ENCODE measurements at regions not wholly inside any gene's neighbourhood (a gene's known extent, or its start where the extent isn't known, plus 50 kb on each side); places are given as distances from the start of the nearest gene placed in this dataset.
"Not testable (repeated sequence)": the region's sequence is repeated elsewhere in the genome, so short reads cannot be mapped to it uniquely, and the experiment has no call there.

DNA sequence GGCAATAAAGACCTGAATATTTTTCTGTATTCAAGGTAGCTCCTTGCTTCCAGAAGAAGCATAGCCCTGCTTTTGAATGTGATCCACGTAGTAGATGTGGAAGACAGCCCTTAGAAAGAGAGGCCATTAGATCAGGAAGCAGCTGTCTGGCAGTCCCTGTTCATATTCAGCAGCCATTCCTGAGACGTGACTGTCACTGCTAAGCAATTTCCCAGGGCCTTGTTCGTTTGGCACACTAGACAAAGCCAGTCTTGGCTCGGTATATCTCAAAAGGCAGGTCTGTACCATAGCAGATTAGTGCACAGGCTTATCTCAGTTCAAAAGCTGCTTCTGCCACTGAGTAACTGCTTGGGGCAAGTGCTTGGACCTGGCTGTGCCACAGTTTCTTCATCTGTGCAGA is 287.8 kb upstream of the MCTP2 start:
- DNase-seq (ENCODE audit: low read depth) = no peak

DNA sequence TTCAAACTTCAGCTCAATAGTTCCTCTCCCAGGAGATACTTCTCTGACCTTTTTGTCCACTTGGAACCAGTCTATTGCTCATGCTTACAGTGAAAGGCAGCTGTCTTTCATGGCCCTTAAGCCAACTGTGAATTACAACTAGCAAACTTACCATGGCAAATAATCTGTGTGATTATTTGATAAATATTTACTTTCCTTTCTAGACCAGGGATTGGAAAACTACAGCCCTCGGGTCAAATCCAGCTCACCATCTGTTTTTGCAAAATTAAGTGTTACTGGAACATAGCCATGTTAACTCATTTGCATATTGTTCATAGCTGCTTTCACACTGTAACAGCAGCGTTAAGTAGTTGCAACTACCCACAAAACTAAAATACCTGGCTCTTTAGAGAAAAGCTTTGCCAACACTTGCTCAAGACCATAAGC is 289.1 kb upstream of the MCTP2 start:
- DNase-seq (ENCODE audit: low read depth) = no peak

DNA sequence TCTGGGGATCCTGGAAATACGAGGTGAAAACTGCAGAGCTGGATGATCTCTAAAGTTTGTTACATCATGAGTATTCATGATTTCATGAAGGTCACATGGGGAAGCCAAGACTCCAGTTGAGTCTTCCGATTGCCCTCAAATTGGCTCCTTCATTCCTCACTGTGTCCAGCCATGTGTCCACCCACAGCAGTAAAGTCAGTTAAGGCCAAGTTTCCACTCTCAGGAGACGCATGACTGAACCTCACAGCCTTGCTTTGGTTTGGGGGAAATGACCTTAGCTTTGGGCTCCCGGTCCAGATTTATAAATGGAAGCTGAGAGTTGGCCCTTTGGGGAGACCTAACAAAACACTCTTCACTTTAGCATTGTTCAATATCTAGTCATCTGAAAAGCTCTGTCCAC is 289.7 kb upstream of the MCTP2 start:
- no peak for DNase-seq (ENCODE audit: low read depth)

DNA sequence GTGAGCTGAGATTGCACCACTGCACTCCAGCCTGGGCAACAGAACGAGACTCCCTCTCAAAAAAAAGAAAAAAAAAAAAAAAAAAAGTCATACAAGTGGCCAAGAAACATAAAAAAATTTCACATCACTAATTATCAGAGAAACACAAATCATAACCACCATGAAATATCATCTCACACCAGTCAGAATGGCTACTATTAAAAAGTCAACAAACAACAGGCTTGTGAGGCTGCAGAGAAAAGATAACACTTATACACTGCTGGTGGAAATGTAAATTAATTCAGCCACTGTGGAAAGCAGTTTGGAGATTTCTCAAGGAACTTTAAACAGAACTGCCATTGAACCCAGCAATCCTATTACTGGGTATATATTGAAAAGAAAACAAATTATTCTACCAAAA is 291.1 kb upstream of the MCTP2 start:
- DNase-seq (ENCODE audit: low read depth) = no peak

DNA sequence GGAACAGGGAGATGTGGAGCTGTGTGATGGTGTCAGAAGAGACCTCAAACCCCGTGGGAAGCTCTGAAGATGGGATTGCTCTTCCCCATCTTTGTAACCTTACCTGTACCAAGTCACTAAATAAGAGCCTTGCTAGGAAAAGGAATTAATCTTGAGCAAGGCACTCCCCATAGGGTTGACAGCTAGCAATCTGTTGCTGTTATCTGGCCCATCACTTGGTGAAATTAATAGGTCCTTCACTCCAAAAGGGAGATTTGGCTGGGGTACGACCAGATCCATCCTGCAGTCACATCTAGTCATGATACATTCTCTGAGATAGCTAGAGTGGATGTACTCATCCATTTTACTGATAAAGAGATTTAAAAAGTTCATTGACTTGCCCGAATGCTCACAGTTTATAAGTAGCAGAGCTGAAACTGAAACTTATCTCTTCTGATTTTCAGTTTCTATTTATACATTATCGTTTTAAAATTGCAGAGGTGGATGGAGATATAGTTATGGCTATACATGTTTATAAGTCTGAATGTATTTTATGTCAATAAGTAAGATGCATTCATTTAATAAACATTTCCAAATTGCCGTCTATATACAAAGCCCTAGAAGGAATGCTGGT is 299.1 kb upstream of the MCTP2 start:
- no peak for DNase-seq (ENCODE audit: low read depth)

DNA sequence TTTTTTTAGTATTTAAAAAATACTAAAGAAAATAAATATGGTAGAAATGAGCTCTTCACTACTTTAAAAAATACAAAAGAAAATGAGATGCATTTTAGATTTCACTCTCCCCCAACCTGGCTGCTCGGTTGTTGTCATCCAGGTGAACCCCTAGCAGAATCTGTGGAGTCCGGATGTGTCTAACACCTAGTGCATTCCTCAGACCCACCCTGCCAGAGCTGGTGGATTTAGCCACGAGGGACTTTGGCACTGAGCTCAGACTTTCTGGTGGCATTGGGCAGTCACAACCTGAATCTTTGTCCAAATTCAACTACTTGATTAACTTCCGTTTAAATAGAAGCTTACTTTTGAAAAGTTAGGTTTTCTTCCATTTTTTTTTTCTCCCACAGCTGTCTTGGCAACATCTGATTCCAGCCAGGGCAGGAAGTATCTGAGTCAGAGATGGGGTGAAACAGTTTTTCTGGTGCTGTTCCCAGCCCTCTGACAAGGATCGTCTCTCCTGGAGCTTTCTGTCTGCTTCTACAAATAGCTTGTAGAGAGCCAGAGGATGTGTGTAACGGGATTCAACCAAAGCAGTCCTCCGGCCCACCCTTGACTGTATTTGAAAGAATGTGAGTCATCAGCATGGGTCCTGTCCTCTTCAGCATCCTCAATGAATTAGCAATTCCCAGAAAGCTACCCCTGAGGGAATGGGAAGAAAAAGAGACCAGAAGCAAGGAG is 301.8 kb upstream of the MCTP2 start:
- no peak for DNase-seq (ENCODE audit: low read depth)

DNA sequence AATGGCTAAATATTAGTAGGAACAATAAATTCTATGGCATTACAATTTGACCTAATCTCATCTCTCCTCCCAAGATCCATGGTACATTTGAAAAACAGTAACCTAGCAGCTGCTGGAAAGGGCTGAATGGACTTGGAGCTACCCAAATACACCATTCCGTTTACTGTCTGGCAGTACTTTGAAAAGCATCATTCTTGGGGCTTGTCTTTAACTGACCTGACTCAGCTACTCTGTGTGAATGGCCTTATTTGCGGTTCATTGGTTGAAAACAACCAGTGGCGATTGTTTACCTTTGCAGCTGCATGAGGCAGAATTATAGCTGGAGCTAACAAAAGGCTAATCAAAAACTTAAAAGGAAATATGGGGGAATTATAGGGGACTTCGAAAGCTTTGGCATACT is 311.2 kb upstream of the MCTP2 start:
- DNase-seq (ENCODE audit: low read depth) = no peak

DNA sequence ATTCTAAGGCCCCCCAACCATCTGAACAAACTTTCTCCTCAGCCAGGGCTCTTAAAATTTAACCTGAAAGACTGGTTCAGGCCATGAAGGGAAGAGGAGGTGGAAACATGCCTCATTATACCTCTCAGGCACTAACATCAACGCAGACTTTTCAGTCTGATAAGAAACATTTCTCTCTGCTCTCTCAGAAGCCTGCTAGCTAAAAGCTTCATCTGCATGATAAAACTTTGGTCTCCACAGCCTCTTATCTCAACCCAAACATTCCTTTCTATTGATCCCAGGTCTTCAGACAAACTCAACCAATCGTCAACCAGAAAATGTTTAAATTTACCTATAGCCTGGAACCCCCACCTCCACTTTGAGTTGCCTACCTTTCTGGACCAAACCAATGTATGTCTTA is 312.6 kb upstream of the MCTP2 start:
- not testable (repeated sequence) for DNase-seq (ENCODE audit: low read depth)

DNA sequence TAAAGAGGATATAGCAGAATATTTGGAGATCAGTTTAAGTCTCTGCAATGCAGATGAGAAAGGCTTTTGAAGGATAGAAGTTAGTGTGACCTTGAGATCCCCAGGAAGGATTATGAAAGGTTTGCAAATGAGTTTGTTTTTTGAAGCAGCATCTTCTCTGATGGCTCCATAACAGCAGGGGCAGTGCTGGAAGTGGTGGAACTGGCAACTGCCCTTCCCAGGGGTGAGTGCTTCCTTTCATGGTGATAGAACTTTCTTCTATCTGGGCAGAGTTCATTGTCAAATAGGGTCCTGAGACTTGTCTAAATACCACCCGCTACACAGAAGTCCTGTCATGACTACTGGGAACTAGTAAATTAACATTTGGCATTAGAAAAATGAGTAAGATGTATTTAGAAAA is 314.2 kb upstream of the MCTP2 start:
- no peak for DNase-seq (ENCODE audit: low read depth)

DNA sequence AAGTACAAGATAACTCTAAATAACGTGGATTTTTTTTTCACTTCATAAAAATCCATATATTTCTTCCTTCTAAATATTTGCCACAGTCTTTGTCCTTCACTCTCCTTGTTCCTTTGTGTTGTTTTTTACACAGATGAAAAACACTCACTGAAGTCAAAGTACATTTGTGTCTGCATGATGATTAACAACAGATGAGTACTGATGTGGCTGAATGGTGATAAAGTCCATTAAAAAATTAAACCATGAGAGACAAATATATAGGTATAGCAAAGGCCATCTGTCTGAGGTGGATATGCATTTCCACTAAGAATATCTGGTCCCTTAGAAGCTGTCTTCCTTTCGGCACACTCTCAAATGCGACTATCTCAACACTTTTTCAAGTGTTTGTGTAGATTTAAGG is 317.5 kb upstream of the MCTP2 start:
- DNase-seq (ENCODE audit: low read depth) = no peak

DNA sequence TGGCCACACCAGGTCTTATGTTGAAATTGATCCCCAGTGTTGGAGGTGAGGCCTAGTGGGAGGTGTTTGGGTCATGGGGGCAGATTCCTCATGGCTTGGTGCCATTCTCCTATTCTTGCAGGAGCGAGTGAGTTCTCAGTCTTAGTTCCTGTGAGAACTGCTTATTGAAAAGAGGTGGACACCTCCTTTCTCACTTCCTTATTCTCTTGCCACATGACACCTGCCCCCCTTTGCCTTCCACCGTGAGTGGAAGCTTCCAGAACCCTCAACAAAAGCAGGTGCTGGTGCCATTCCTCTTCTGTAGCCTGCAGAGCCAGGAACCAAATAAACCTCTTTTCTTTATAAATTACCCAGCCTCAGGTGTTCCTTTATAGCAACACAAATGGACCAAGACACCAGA is 318.1 kb upstream of the MCTP2 start:
- no peak for DNase-seq (ENCODE audit: low read depth)

DNA sequence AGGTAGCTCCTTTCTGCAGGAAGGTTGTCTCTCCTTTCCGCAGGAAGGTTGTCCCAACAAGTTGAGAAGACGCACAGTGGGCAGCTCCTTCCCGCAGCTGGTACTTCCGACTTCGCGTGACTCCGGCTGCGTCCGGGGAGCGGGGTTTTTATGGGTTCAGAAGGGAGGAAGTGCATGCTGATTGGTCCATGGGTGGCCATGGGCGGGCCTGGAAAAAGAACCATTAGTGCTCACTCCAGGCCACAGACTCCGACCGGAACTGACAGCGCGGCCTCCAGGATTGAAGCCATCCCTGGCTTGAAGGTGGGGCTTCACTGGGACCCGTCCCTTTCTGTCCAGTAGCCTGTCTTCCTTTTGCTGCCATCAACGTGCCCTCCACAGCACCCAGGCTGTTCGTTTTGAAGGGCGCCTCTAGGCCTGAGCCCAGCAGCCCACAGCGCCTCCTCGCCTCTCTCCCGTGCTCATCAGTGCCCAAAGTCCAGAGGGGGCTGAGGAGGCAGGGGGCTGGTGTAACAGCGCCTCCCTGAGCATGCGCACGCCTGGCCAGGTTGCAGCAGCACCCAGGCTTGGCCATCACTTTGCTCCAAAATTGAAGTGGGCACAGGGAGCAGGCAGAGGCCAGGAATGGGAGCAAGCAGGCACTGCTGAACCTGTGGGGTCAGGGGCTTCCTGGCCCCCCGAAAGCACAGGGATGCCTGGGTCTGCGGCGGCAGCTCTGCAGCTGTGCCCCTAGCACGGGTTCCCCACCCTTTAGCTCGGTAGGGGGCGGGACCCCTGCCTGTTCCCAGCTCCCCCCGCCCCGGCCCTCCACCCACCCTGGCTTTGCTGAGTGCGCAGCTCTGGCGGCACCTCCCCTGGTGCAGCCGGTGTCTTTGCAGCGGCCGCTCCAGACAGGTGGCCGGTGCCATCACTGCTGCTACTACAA is 330.6 kb upstream of the MCTP2 start:
- DNase-seq (ENCODE audit: low read depth) = no peak

DNA sequence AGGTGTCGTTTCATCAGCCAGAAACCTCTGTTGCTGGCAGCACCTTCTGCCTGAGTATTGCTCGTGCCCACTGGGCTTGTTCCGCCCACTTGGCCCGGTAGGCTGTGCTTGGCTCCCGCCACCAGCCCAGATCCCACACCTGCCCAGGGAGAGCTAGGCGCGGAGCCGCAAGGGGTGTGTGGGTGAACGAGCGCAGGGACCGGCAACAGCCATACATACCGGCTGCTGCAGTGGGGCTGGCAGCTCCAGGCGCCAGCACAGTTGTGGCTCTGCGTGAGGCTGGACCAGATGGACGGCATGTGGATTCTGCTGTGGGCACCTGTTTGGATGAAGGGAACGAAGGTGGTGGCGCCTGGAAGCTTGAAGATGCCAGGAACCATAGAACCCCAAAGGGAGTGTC is 331.5 kb upstream of the MCTP2 start:
- no peak for DNase-seq (ENCODE audit: low read depth)

DNA sequence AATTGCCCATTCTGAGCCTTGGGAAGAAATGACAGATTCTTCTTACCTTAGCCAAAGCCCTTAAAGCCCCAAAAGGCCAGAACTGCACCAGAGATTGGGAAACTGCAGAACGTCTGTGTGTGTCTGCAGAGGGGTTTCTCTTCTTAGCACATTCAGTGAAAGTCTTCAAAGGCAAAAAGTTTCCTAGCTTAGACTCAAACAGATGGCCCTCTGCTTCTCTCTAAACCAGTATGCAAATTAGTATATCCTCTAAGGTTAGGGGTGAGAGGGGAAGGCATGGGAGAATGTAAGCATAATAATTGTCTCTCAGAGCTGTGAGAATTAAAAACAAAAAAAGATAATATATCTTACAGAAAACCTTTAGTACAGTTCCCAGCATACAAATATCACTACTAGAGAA is 334.0 kb upstream of the MCTP2 start:
- DNase-seq (ENCODE audit: low read depth) = no peak

DNA sequence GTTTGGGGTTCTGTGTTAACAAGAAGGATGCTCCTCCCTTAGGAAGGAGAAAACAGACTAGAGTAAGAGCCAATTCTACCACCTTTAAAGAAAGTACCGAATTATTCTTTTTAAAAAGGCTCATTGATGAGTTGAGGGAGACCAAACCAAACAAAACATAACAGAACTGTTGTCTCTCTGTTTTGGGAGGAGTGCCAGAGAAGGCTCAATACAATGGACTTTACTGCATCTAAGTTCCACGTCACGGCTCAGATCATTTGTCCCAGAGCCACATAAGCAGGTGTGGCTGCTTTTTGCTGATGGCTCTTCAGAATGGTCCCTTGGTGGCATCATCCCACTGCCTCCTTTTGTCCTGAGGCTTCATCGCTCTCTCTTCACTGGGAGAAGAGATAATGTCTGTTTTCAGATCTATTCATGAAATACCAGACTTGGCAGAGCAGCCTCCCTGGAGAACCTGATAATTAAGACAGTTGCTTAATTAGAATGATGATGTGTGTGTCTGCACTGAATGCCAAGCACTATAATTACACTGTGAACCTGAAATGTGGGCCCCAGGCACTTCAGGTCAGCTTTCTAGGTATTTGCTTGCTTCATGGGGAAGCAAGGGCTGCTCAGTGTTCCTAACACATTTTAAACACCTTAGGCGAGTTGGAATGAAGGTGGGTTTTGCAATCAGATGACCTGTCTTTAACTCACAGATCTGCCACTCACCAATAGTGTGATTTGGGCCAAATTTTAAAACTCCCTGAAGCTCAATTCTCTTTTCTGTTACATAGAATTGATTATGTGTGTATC is 335.2 kb upstream of the MCTP2 start:
- DNase-seq (ENCODE audit: low read depth) = no peak

DNA sequence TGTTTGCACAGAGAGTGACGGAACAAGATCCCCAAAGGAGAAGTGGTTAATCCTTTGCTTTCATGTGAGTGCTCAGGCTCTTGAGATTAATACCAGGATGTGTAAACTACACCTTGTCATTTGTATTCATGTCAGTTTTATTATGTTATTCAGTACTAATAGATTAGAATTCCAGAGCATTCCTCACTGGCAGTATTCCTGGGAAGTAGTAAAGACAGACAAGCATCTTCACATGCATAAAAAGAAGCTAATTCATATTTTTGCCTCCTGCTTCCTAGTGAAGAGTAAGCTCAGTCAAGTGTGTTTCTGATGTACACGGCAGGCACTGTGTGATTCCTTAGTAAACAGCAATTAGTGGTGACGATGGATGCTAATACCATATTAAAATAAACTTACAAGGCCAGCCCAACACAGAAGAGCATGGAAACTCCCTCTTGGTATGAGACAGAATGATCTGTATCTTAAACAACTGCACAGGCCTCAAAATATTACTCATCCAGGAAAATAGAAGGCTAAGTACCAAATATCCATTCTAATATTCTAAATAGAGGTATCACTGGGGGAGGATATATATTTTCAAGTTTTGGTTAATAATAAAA is 336.8 kb upstream of the MCTP2 start:
- DNase-seq (ENCODE audit: low read depth) = no peak

DNA sequence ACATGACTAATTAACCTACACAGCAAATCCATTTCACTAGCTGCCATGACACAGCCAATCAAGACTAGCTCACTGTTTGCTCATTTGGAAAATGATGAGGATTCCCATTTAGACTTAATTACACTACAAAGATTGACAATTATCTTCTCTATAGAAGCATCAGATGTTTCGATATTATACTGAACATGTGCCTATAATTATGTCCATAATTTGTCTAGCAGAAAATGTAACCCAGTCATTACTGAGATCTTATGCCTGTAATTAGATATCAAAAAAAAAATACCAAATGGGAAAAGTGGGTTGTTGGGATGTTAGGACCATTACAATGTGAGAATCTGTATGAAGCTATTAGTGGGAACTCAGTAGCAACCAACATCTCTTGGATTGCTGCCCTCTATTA is 344.2 kb upstream of the MCTP2 start:
- no peak for DNase-seq (ENCODE audit: low read depth)

DNA sequence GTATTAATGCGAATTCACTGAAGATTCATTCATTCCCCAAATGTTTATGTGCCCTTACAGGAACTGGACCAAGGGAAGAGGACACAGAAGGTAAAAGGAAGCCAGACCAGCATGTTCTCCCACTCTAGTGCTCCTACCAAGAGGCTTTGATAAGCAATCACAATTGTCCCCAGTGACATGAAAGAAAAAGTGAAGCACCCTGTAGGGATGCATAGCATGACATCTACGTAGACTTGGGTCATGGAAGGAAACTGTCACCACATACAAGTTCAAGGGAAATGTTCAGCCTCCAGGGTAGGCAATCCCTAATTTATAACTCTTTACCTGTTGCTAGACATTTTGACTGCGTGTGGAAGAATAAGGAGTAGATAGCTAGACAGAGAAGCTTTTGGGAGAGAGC is 348.6 kb upstream of the MCTP2 start:
- DNase-seq (ENCODE audit: low read depth) = no peak

DNA sequence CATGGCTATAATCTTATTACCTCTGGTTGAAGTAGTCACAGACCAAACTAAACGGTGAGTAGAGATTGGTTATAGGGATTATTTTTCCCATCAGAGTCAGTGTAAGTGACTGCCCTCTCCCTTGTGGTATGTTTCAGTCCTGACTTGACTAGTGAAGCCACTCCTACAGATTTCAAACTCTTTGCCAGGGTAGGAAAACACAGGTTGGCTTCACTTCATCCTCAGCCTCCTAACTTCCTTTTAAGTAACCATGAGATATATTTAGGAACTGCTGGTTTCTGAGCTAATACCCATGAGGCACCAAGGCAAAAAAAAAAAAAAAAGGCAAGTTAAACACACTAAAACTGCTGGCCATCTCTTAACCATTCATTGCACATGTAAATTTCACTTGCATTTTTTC is 349.2 kb upstream of the MCTP2 start:
- DNase-seq (ENCODE audit: low read depth) = no peak

DNA sequence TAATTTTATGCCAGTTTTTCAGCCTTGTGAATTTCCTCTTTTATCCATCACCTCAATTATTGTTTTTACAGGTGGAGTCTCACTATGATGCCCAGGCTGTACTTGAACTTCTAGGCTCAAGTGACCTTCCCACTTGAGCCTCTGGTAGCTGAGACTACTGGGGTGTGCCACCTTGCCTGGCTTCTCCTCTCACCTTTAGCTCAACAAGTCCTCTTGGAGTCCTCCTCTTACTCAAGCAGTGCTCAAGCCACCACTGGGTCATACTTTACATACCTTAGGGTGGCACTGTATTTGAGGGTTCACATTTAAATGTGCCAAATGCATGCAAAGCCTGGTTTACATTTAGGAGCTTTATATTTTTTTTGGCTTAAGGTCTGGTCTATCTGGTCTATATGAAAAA is 350.1 kb upstream of the MCTP2 start:
- no peak for DNase-seq (ENCODE audit: low read depth)

DNA sequence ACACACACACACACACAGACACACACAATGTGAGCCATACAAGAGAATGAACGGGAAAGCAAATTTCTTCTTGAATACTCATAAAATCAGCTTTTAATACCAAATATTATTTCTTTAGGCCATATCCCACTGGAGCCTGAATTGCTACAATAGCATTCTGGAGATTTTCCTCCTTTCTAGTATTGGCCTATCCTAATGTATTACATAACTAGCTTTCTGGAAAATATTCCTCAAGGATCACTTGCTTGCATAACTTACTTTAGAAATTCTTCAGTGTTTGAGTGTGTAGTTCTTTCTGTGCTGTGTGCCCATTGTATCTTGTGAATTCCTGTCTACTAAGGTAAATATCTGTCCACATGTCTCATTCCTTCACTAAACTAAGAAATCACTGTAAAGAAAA is 351.0 kb upstream of the MCTP2 start:
- no peak for DNase-seq (ENCODE audit: low read depth)

DNA sequence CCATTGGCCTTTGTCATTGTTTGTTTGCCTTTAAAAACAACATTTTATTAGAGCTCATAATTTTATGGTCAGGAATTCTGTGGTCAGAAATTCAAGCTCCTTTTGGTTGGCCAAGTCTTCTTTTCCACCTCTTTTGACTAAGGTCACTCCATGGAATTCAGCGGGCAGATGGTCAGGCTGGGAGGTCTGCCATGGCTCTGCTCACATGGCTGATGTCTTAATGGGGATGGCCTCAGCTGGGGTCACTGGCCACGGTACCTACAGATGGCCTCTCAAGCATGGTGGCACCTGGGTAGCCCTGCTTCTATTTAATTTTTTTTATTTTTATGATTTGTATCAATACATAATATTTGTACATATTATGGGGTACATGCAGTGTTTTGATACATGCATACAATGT is 360.8 kb upstream of the MCTP2 start:
- no peak for DNase-seq (ENCODE audit: low read depth)
